ENCODE measurements at regions not wholly inside any gene's neighbourhood (a gene's known extent, or its start where the extent isn't known, plus 50 kb on each side); places are given as distances from the start of the nearest gene placed in this dataset.

- H3K9me3 Mint-ChIP-seq (ENCODE audit: low read depth): peaks cover 14% of the 10 kb centered on the region
- H3K27ac Mint-ChIP-seq (ENCODE audit: unreplicated experiment): no peak overlapping the region
- H3K4me3 Mint-ChIP-seq (ENCODE audit: unreplicated experiment): no peak overlapping the region
- no peak for DNase-seq (ENCODE audit: low spot score)
- no peaks in the 10 kb centered on the region for H3K4me1 Mint-ChIP-seq (ENCODE audit: low read depth)
- peaks cover 6% of the 10 kb centered on the region for H3K27me3 Mint-ChIP-seq (ENCODE audit: low read depth)
- no peaks in the 10 kb centered on the region for H3K36me3 Mint-ChIP-seq (ENCODE audit: low read depth)
- no peak for TF ChIP-seq CTCF (IDR thresholded peaks at IDR 0.05)
These were observed 119.1 kb upstream of the XYLT1 start for GRCh38 chr16:17589898-17590297.

DNA sequence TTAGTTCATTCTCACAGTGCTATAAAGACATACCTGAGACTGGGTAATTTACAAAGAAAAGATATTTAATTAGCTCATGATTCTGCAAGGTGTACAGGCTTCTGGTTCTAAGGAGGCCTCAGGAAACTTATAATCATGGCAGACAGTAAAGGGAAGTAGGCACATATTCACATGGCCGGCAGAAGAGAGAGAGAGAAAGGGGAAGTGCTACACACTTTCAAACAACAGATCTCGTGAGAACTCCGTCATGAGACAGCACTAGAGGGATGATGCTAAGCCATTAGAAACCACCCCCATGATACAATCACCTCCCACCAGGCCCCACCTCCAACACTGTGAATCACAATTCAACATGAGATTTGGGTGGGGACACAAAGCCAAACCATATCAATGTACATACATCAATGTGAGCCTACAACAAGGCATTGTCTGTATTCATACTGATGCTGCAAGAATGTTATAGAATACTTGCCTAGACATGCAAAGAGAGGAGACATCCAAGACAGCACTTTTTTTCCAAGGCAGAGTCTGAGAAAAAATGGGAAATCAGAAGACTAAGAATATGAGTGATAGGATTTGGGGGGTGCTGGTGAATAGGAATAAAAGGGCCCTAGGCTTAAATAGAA is 114.8 kb upstream of the XYLT1 start:
- Mint-ChIP-seq H3K36me3 (ENCODE audit: low read depth) (no peaks in the 10 kb centered on the region), H3K27me3 (ENCODE audit: low read depth) (peaks cover 4% of the 10 kb centered on the region), H3K27ac (ENCODE audit: unreplicated experiment) (no peak overlapping the region), H3K4me3 (ENCODE audit: unreplicated experiment) (no peak overlapping the region), H3K4me1 (ENCODE audit: low read depth) (no peaks in the 10 kb centered on the region), H3K9me3 (ENCODE audit: low read depth) (peaks cover 18% of the 10 kb centered on the region)
- no peak for DNase-seq (ENCODE audit: low spot score)
- no peak for TF ChIP-seq CTCF (IDR thresholded peaks at IDR 0.05)

GRCh38 chr16:17578981-17579874 is 108.5 kb upstream of the XYLT1 start:
- Mint-ChIP-seq H3K9me3 (ENCODE audit: low read depth) (peaks cover 6% of the 10 kb centered on the region), H3K36me3 (ENCODE audit: low read depth) (no peaks in the 10 kb centered on the region), H3K27me3 (ENCODE audit: low read depth) (no peaks in the 10 kb centered on the region), H3K4me3 (ENCODE audit: unreplicated experiment) (no peak overlapping the region), H3K27ac (ENCODE audit: unreplicated experiment) (no peak overlapping the region), H3K4me1 (ENCODE audit: low read depth) (peaks cover 4% of the 10 kb centered on the region)
- TF ChIP-seq CTCF (IDR thresholded peaks at IDR 0.05): peak; percentile 87
- DNase-seq (ENCODE audit: low spot score): no peak

- Mint-ChIP-seq H3K27ac (ENCODE audit: unreplicated experiment) (no peak overlapping the region), H3K27me3 (ENCODE audit: low read depth) (peaks cover 6% of the 10 kb centered on the region), H3K4me3 (ENCODE audit: unreplicated experiment) (no peak overlapping the region), H3K4me1 (ENCODE audit: low read depth) (peaks cover 3% of the 10 kb centered on the region), H3K9me3 (ENCODE audit: low read depth) (no peaks in the 10 kb centered on the region), H3K36me3 (ENCODE audit: low read depth) (no peaks in the 10 kb centered on the region)
- no peak for TF ChIP-seq CTCF (IDR thresholded peaks at IDR 0.05)
- DNase-seq (ENCODE audit: low spot score): no peak
These were observed 103.5 kb upstream of the XYLT1 start for GRCh38 chr16:17574256-17574655.

DNA sequence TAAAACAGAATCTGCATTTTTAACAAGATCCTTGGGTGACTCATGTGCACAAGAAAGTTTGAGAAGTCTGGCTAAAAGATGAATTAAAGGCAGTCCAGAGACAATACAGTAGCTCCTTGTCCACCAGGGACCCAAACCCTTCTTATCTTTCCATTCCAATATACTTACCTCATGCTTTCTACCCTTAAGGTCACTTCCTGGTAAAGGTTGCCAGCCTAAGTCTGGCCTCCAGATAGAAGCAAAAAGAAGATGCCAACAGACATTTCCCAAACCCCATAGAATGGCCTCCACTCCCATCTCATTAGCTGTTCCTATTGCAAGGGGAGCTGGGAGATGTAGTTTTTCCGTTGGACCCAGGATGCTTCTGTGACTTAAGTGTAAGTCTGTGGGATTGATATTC is 101.4 kb upstream of the XYLT1 start:
- Mint-ChIP-seq H3K4me1 (ENCODE audit: low read depth) (no peaks in the 10 kb centered on the region), H3K9me3 (ENCODE audit: low read depth) (no peaks in the 10 kb centered on the region), H3K4me3 (ENCODE audit: unreplicated experiment) (no peak overlapping the region), H3K27me3 (ENCODE audit: low read depth) (peaks cover 6% of the 10 kb centered on the region), H3K36me3 (ENCODE audit: low read depth) (no peaks in the 10 kb centered on the region), H3K27ac (ENCODE audit: unreplicated experiment) (no peak overlapping the region)
- DNase-seq (ENCODE audit: low spot score): no peak
- TF ChIP-seq CTCF (IDR thresholded peaks at IDR 0.05): no peak
